ENCODE measurements at regions not wholly inside any gene's neighbourhood (a gene's known extent, or its start where the extent isn't known, plus 50 kb on each side); places are given as distances from the start of the nearest gene placed in this dataset.

DNA sequence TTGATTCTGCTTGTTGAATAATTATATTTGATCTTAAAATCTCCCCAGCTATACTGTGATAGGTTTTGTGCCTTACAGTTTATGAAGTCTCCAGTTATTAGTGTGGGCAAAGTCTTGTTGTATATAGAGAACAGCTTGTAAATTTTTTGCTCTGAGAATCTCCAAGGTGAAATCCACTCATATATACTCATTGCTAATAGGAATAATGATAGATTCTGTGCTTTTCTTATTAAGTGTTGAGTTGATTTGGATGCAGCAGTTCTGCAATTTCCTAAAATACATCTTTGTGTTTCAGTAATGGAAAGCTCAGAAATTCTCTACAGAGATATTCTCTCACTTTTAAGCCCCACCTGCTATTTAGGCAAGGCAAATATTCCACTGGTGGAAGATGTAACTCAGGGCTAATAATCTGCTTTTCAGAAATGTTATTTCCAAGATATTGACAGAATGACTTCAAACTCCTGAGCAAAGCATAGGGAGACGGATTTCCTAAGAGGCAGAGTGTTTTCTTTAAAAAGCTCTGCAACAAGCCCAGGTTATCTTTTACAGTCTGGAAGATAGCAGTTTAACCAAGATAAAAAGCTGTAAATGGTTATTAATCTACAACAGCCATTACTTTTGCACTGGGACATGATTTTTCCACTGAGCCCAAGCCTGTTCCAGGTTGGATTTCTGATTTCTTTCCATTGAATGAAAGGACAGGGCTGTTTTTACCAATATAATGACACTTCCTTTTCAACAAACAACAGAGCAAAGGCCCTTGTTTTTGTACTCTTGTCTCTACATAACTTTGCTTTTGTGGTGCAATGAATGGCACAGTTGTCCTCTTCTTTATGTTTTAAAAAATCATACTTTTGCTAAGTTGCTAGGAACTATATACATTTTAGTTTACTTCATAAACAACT lies 239.9 kb upstream of the ATP2B1 start:
- intact Hi-C loops (cut with micrococcal nuclease): loop anchor here (1.0 to 5.0 kb wide), 6 partner anchors 22 to 321 kb away; no protein-coding TSS in a partner anchor
- no peaks in the 10 kb centered on the region for H3K27me3 Mint-ChIP-seq
- ChIA-PET POLR2A (no interaction called here), CTCF (interaction anchor here (0.6 to 0.8 kb wide), 2 partner anchors 77 to 934 kb away, joined by 3 to 4 read pairs; no protein-coding TSS in a partner anchor)
- DNase-seq (peak in 1 of 9 donors; percentile 11), ATAC-seq (no peak)
- Histone ChIP-seq H3K4me3 (ENCODE audit: low read length) (no peak overlapping the region), H3K36me3 (ENCODE audit: control insufficient read depth in 2 of 3, insufficient read depth in 3 of 3, low read length in 3 of 3) (no peaks in the 10 kb centered on the region), H3K9me3 (ENCODE audit: control insufficient read depth in 2 of 3, low read length in 3 of 3) (no peaks in the 10 kb centered on the region), H3K27ac (ENCODE audit: low read depth, low read length) (peak overlapping the region; percentile 53), H3K27me3 (ENCODE audit: control insufficient read depth in 2 of 2, insufficient read depth in 2 of 2, low read length in 2 of 2) (no peaks in the 10 kb centered on the region), H3K4me1 (ENCODE audit: control insufficient read depth in 2 of 2, insufficient read depth in 2 of 2, low read length in 2 of 2) (peaks cover 24 to 33% of the 10 kb centered on the region in 2 donors)
- peaks cover 0 to 2% (median 0%) of the 10 kb centered on the region in 11 donors for H3K9me3 Mint-ChIP-seq
- H3K4me1 Mint-ChIP-seq: peaks cover 20 to 58% (median 44%) of the 10 kb centered on the region in 7 donors
- H3K27ac Mint-ChIP-seq: peak overlapping the region in 8 of 9 donors; percentile 58 to 89 (median 76)
- peaks cover 0 to 2% (median 0%) of the 10 kb centered on the region in 5 donors for H3K36me3 Mint-ChIP-seq
- H3K4me3 Mint-ChIP-seq: peak overlapping the region in 5 of 10 donors; percentile 38 to 59 (median 45)

DNA sequence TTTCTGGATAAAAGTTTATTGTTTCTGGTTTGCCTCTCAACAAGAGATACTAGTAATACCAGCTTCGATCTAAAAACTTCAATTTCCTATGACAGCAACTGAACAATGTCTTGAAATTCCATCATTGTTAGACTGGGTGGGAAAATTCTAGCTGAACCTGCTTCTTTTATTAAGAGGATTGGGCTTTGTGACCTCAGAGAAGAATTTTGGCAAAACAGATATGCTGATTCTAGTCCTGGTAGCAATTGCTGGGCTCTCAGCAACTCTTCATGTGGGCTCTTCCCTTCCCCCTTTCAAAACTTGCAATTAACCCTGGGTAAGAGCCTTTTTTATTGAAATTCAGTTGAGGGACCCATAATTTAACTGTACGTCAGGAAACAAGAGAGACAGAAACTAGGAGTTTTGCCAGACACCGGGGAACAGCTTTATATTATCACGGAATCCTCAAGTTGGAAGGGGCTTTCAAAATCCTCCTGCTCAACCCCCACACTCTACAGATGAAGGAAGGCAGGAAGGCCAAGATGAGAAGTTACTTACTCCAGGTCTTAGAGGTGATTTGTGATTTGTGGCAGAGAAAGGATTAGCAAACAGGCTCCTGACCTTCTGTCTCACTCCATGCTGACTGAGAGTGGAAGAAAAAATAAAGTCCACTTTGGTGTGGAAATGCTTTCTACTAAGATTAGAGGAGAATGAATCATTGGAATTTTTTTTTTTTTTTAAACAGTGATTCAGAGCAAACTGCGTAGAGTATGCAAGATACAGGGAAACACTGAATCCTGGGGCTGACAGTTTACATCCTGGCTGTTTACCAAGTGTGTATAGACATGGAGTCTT lies 239.0 kb upstream of the ATP2B1 start:
- H3K9me3 Mint-ChIP-seq: peaks cover 0 to 2% (median 0%) of the 10 kb centered on the region in 11 donors
- Histone ChIP-seq H3K27ac (ENCODE audit: low read depth, low read length) (no peak overlapping the region), H3K27me3 (ENCODE audit: control insufficient read depth in 2 of 2, insufficient read depth in 2 of 2, low read length in 2 of 2) (no peaks in the 10 kb centered on the region), H3K36me3 (ENCODE audit: control insufficient read depth in 2 of 3, insufficient read depth in 3 of 3, low read length in 3 of 3) (no peaks in the 10 kb centered on the region), H3K4me3 (ENCODE audit: low read length) (no peak overlapping the region), H3K4me1 (ENCODE audit: control insufficient read depth in 2 of 2, insufficient read depth in 2 of 2, low read length in 2 of 2) (peaks cover 24 to 33% of the 10 kb centered on the region in 2 donors), H3K9me3 (ENCODE audit: control insufficient read depth in 2 of 3, low read length in 3 of 3) (no peaks in the 10 kb centered on the region)
- DNase-seq (no peak), ATAC-seq (no peak)
- H3K4me1 Mint-ChIP-seq: peaks cover 20 to 63% (median 44%) of the 10 kb centered on the region in 7 donors
- CTCF ChIA-PET: no interaction called here
- POLR2A ChIA-PET: interaction anchor here (1.3 kb wide), 1 partner anchor 239 kb away, joined by 4 read pairs; the partner anchor contains the start of gene ATP2B1
- H3K4me3 Mint-ChIP-seq: peak overlapping the region in 3 of 10 donors; percentile 5 to 30 (median 17)
- H3K27ac Mint-ChIP-seq: peak overlapping the region in 8 of 9 donors; percentile 58 to 89 (median 76)
- peaks cover 0 to 2% (median 0%) of the 10 kb centered on the region in 5 donors for H3K36me3 Mint-ChIP-seq
- intact Hi-C loops (cut with micrococcal nuclease): loop anchor here (1.0 to 5.0 kb wide), 3 partner anchors 21 to 320 kb away; no protein-coding TSS in a partner anchor
- H3K27me3 Mint-ChIP-seq: no peaks in the 10 kb centered on the region

GRCh38 chr12:89946518-89947135 lies 238.0 kb upstream of the ATP2B1 start:
- Histone ChIP-seq H3K9me3 (ENCODE audit: control insufficient read depth in 2 of 3, low read length in 3 of 3) (no peaks in the 10 kb centered on the region), H3K4me1 (ENCODE audit: control insufficient read depth in 2 of 2, insufficient read depth in 2 of 2, low read length in 2 of 2) (peaks cover 24 to 33% of the 10 kb centered on the region in 2 donors), H3K36me3 (ENCODE audit: control insufficient read depth in 2 of 3, insufficient read depth in 3 of 3, low read length in 3 of 3) (no peaks in the 10 kb centered on the region), H3K4me3 (ENCODE audit: low read length) (no peak overlapping the region), H3K27ac (ENCODE audit: low read depth, low read length) (no peak overlapping the region), H3K27me3 (ENCODE audit: control insufficient read depth in 2 of 2, insufficient read depth in 2 of 2, low read length in 2 of 2) (no peaks in the 10 kb centered on the region)
- Mint-ChIP-seq H3K27ac (peak overlapping the region in 6 of 9 donors; percentile 3 to 89 (median 39)), H3K4me1 (peaks cover 22 to 59% (median 41%) of the 10 kb centered on the region in 7 donors), H3K4me3 (no peak overlapping the region), H3K9me3 (peaks cover 0 to 2% (median 0%) of the 10 kb centered on the region in 11 donors), H3K27me3 (no peaks in the 10 kb centered on the region), H3K36me3 (peaks cover 0 to 2% (median 0%) of the 10 kb centered on the region in 5 donors)
- POLR2A ChIA-PET: interaction anchor here (0.6 to 1.3 kb wide), 3 partner anchors 238 to 637 kb away, joined by 3 to 4 read pairs (median 3); partner anchors contain the start of gene ATP2B1
- ATAC-seq (no peak), DNase-seq (no peak)
- CTCF ChIA-PET: no interaction called here
- intact Hi-C loops (cut with micrococcal nuclease): loop anchor here in 1 of 2 donors (5.0 kb wide), 1 partner anchor 319 kb away; no protein-coding TSS in a partner anchor

- Histone ChIP-seq H3K27ac (ENCODE audit: low read depth, low read length) (no peak overlapping the region), H3K9me3 (ENCODE audit: control insufficient read depth in 2 of 3, low read length in 3 of 3) (no peaks in the 10 kb centered on the region), H3K36me3 (ENCODE audit: control insufficient read depth in 2 of 3, insufficient read depth in 3 of 3, low read length in 3 of 3) (no peaks in the 10 kb centered on the region), H3K27me3 (ENCODE audit: control insufficient read depth in 2 of 2, insufficient read depth in 2 of 2, low read length in 2 of 2) (no peaks in the 10 kb centered on the region), H3K4me3 (ENCODE audit: low read length) (no peak overlapping the region), H3K4me1 (ENCODE audit: control insufficient read depth in 2 of 2, insufficient read depth in 2 of 2, low read length in 2 of 2) (peaks cover 18 to 19% of the 10 kb centered on the region in 2 donors)
- Mint-ChIP-seq H3K36me3 (no peaks in the 10 kb centered on the region), H3K4me1 (peaks cover 15 to 44% (median 26%) of the 10 kb centered on the region in 7 donors), H3K27me3 (no peaks in the 10 kb centered on the region), H3K4me3 (no peak overlapping the region), H3K27ac (peak overlapping the region in 1 of 9 donors; percentile 34), H3K9me3 (peaks cover 0 to 2% (median 0%) of the 10 kb centered on the region in 11 donors)
- ChIA-PET CTCF (interaction anchor here (0.7 kb wide), 1 partner anchor 226 kb away, joined by 3 read pairs; no protein-coding TSS in a partner anchor), POLR2A (no interaction called here)
- intact Hi-C loops (cut with micrococcal nuclease): loop anchor here in 1 of 2 donors (2.0 to 5.0 kb wide), 2 partner anchors 14 to 318 kb away; no protein-coding TSS in a partner anchor
- no peak for ATAC-seq
- no peak for DNase-seq
These were observed 236.5 kb upstream of the ATP2B1 start for GRCh38 chr12:89945123-89945522.

DNA sequence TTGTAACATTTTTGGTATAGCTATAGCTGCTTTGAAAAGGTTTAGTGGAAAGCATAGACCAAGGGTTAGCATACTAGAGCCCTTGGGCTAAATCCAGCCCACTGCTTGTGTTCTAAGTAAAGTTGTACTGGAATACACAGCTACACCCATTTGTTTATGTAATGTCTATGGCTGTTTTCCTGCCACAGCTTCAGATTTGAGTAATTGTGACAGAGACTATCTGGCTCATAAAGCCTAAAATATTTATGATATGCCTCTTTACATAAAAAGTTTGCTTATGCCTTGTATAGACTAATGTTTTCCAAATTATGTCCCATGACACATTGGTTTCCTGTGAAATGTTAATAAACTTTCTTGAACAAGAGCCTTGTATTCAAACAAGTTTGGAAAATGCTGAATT lies 234.8 kb upstream of the ATP2B1 start:
- no peak overlapping the region for H3K4me3 ChIP-seq (ENCODE audit: low read length)
- H3K27me3 ChIP-seq (ENCODE audit: control insufficient read depth in 2 of 2, insufficient read depth in 2 of 2, low read length in 2 of 2): no peaks in the 10 kb centered on the region
- H3K36me3 ChIP-seq (ENCODE audit: control insufficient read depth in 2 of 3, insufficient read depth in 3 of 3, low read length in 3 of 3): no peaks in the 10 kb centered on the region
- DNase-seq: no peak
- Mint-ChIP-seq H3K4me1 (peaks cover 8 to 27% (median 11%) of the 10 kb centered on the region in 7 donors), H3K36me3 (no peaks in the 10 kb centered on the region), H3K27ac (no peak overlapping the region), H3K4me3 (no peak overlapping the region), H3K9me3 (peaks cover 0 to 2% (median 0%) of the 10 kb centered on the region in 11 donors), H3K27me3 (no peaks in the 10 kb centered on the region)
- intact Hi-C loops (cut with micrococcal nuclease): no loop called here
- H3K4me1 ChIP-seq (ENCODE audit: control insufficient read depth in 2 of 2, insufficient read depth in 2 of 2, low read length in 2 of 2): peaks cover 3% of the 10 kb centered on the region in 2 donors
- ATAC-seq: no peak
- H3K27ac ChIP-seq (ENCODE audit: low read depth, low read length): no peak overlapping the region
- ChIA-PET CTCF (no interaction called here), POLR2A (no interaction called here)
- H3K9me3 ChIP-seq (ENCODE audit: control insufficient read depth in 2 of 3, low read length in 3 of 3): no peaks in the 10 kb centered on the region

DNA sequence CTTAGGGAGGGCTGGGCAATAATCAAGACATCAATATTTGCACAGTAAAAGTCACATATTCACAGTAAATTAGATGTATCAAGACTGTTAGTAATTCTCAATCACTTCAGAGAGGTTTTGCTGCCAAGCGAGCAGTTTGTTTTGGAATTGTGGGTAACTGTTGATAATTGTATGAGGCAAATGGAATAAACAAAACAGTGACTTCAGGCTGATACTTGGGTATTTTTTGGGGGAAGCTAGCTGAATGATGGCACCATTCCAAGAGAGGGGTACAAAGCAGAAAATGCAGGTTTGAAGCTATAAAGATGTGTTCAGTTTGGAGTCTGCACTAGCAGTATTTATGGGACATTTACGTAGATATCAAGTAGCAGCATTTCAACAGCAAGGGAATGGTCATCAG lies 232.8 kb upstream of the ATP2B1 start:
- DNase-seq (no peak), ATAC-seq (no peak)
- H3K36me3 ChIP-seq (ENCODE audit: control insufficient read depth in 2 of 3, insufficient read depth in 3 of 3, low read length in 3 of 3): no peaks in the 10 kb centered on the region
- H3K4me1 ChIP-seq (ENCODE audit: control insufficient read depth in 2 of 2, insufficient read depth in 2 of 2, low read length in 2 of 2): no peaks in the 10 kb centered on the region
- Mint-ChIP-seq H3K27ac (no peak overlapping the region), H3K27me3 (no peaks in the 10 kb centered on the region), H3K4me1 (peaks cover 0 to 8% (median 0%) of the 10 kb centered on the region in 7 donors), H3K4me3 (no peak overlapping the region), H3K36me3 (no peaks in the 10 kb centered on the region), H3K9me3 (peaks cover 0 to 2% (median 0%) of the 10 kb centered on the region in 11 donors)
- intact Hi-C loops (cut with micrococcal nuclease): no loop called here
- ChIA-PET CTCF (interaction anchor here (0.6 to 0.7 kb wide), 3 partner anchors 8 to 516 kb away, joined by 3 to 4 read pairs (median 4); no protein-coding TSS in a partner anchor), POLR2A (no interaction called here)
- H3K27me3 ChIP-seq (ENCODE audit: control insufficient read depth in 2 of 2, insufficient read depth in 2 of 2, low read length in 2 of 2): no peaks in the 10 kb centered on the region
- H3K9me3 ChIP-seq (ENCODE audit: control insufficient read depth in 2 of 3, low read length in 3 of 3): no peaks in the 10 kb centered on the region
- no peak overlapping the region for H3K4me3 ChIP-seq (ENCODE audit: low read length)
- H3K27ac ChIP-seq (ENCODE audit: low read depth, low read length): no peak overlapping the region

Measured in naive thymus-derived CD4-positive, alpha-beta T cell (primary cell).